Activated CD8-positive, alpha-beta memory T cell treated with anti-CD3 and anti-CD28 coated beads, Interleukin-2, amount 50 U/mL, for 4 hours (primary cell): ENCODE measurements at regions not wholly inside any gene's neighbourhood (a gene's known extent, or its start where the extent isn't known, plus 50 kb on each side); places are given as distances from the start of the nearest gene placed in this dataset.

ENCODE experiments used
- DNase-seq: peaks from one replicate; pipeline ENCODE4 v3.0.0-alpha.2; 2020

- DNase-seq, result no peak
Observed at GRCh38 chr6:1516742-1517520, 92.8 kb upstream of the FOXC1 start.

GRCh38 chr6:1518855-1519254 lies 90.9 kb upstream of the FOXC1 start:
- no peak for DNase-seq

- no peak for DNase-seq
Observed at GRCh38 chr6:1519597-1519996, 90.1 kb upstream of the FOXC1 start.

GRCh38 chr6:1522779-1523178 lies 86.9 kb upstream of the FOXC1 start:
- no peak for DNase-seq

GRCh38 chr6:1524040-1524480 lies 85.7 kb upstream of the FOXC1 start:
- DNase-seq, result peak; percentile 72

- no peak for DNase-seq
Observed at GRCh38 chr6:1525364-1526038, 84.2 kb upstream of the FOXC1 start.

- no peak for DNase-seq
Observed at GRCh38 chr6:1526398-1527072, 83.2 kb upstream of the FOXC1 start.

GRCh38 chr6:1527073-1527457 lies 82.7 kb upstream of the FOXC1 start:
- DNase-seq, result no peak

GRCh38 chr6:1535295-1535694 lies 74.4 kb upstream of the FOXC1 start:
- no peak for DNase-seq

- DNase-seq, result no peak
Observed at GRCh38 chr6:1536526-1537429, 72.9 kb upstream of the FOXC1 start.

GRCh38 chr6:1538369-1538768 lies 71.3 kb upstream of the FOXC1 start:
- no peak for DNase-seq

- DNase-seq, result no peak
Observed at GRCh38 chr6:1538810-1539478, 70.8 kb upstream of the FOXC1 start.

GRCh38 chr6:1540864-1541521 lies 68.7 kb upstream of the FOXC1 start:
- DNase-seq, result no peak

GRCh38 chr6:1542335-1542734 lies 67.4 kb upstream of the FOXC1 start:
- DNase-seq, result no peak

- DNase-seq, result no peak
Observed at GRCh38 chr6:1542764-1543163, 67.0 kb upstream of the FOXC1 start.

- no peak for DNase-seq
Observed at GRCh38 chr6:1544000-1544399, 65.7 kb upstream of the FOXC1 start.

- no peak for DNase-seq
Observed at GRCh38 chr6:1544603-1545002, 65.1 kb upstream of the FOXC1 start.

- DNase-seq, result no peak
Observed at GRCh38 chr6:1545654-1546053, 64.1 kb upstream of the FOXC1 start.

GRCh38 chr6:1547785-1548184 lies 61.9 kb upstream of the FOXC1 start:
- no peak for DNase-seq

- no peak for DNase-seq
Observed at GRCh38 chr6:1551249-1551648, 58.5 kb upstream of the FOXC1 start.

GRCh38 chr6:1552296-1552761 lies 57.4 kb upstream of the FOXC1 start:
- no peak for DNase-seq
